Fibroblast of mammary gland (primary cell): ENCODE measurements at regions not wholly inside any gene's neighbourhood (a gene's known extent, or its start where the extent isn't known, plus 50 kb on each side); places are given as distances from the start of the nearest gene placed in this dataset.

Experiments
- DNase-seq: peaks from one replicate; pipeline ENCODE4 v3.0.0-alpha.2; 2010; ENCODE audit warnings: low read depth
- H3K4me3 ChIP-seq: 2 replicates; pipeline ENCODE4 v1.5.1; 2011; ENCODE audit warnings: low read depth, mild to moderate bottlenecking, low read length, moderate library complexity; ENCODE audit not compliant: control insufficient read depth
- TF ChIP-seq, protein P1 (sequence below): conservative IDR thresholded peaks from 2 replicates; pipeline ENCODE4 v1.5.1; 2011; ENCODE audit warnings: low read depth, low read length, inconsistent platforms; ENCODE audit not compliant: control insufficient read depth, insufficient read depth

DNA sequence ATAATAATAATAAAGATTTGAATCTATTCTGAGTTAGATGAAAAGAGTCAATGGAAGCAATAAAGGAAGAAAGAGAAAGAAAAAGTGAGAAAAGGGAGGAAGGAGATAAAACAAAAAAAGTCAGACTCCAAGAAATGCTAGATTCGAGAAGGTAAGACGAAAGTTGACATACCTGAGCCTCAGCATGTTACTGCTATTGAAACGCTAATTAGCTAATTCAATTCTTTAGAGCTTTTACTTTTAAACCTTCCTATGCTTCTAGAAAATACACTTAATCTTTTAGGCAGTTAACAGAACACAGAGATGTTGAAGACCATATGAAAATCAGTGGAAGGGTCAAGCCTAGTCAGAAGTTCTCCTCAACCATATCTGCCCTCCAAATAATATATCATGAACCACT is 337.2 kb upstream of the ROBO2 start:
- no peak overlapping the region for H3K4me3 ChIP-seq
- TF ChIP-seq, protein P1, sequence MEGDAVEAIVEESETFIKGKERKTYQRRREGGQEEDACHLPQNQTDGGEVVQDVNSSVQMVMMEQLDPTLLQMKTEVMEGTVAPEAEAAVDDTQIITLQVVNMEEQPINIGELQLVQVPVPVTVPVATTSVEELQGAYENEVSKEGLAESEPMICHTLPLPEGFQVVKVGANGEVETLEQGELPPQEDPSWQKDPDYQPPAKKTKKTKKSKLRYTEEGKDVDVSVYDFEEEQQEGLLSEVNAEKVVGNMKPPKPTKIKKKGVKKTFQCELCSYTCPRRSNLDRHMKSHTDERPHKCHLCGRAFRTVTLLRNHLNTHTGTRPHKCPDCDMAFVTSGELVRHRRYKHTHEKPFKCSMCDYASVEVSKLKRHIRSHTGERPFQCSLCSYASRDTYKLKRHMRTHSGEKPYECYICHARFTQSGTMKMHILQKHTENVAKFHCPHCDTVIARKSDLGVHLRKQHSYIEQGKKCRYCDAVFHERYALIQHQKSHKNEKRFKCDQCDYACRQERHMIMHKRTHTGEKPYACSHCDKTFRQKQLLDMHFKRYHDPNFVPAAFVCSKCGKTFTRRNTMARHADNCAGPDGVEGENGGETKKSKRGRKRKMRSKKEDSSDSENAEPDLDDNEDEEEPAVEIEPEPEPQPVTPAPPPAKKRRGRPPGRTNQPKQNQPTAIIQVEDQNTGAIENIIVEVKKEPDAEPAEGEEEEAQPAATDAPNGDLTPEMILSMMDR, result no peak
- no peak for DNase-seq

DNA sequence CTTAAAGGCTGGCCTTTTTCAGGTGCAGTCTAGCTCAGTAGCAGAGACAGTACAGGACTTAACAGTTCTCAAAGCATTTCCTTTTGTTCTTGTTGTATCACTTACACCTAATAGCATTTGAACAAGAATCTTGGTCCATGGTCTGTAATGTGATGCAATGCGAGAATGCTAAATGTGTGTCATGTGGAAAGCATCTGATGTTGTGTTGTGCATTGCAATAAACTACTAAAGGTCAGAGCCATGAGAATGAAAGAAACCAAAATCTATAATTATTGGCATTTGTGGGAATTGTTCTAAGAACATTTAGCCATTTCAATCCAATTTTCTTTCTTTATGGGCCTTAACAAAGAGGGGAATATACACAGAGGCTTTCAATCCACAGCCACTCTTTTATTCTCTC is 324.5 kb upstream of the ROBO2 start:
- no peak overlapping the region for H3K4me3 ChIP-seq
- TF ChIP-seq, protein P1, result no peak
- DNase-seq, result no peak

DNA sequence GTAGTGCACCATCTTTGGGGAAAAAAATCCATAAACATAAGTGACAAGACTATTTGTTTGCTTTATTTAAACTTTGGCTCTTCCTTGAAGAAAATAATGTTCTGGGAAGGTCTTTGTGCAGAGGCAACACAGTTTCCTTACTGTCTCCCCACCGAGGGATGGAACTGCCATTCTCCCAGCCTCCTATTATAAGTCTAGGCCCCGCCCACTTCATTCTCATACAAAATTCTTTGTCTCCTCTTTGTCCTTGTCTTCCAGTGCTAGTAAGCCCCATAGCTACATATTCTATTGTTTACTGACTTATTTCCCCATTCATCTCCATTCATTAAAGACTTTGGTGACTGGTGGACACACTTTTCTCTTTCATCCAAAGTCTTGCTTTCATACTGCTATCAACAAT is 316.5 kb upstream of the ROBO2 start:
- TF ChIP-seq, protein P1, result no peak
- no peak for DNase-seq
- H3K4me3 ChIP-seq, result no peak overlapping the region

DNA sequence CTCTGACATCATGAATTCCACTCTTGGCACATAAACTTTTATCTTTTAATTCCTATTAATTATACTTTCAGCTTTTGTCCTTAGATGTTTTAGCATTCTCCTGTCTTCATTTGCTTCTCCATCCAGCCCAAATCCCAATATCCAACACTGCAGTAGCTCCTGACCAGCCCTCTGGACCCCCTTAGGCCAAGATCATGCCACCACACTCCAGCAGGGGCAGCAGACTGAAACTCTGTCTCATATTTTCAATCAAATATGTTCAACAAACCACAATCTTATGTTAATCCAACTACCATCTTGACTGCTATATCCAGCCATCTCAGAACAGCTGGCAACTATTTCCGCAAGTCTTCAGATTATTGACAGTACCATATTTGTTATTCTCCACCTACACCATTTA is 315.8 kb upstream of the ROBO2 start:
- H3K4me3 ChIP-seq, result no peak overlapping the region
- no peak for DNase-seq
- TF ChIP-seq, protein P1, result no peak

DNA sequence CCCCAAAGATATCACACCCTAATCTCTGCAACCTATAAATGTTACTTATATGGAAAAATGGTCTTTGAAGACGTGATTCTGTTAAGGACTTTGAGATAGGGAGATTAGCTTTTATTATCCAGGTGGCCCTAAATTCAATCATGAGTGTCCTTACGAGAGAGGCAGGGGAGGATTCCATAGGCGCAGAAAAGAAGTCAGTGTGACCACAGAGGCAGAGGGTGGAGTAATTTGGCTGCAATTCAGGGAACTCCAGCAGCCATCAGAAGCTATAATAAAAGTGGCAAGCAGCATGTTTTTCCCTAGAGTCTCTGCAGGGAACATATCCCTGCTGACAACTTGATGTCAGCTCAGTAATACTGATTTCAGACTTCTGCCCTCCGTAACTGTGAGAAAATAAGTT is 315.2 kb upstream of the ROBO2 start:
- no peak overlapping the region for H3K4me3 ChIP-seq
- TF ChIP-seq, protein P1, result no peak
- no peak for DNase-seq

DNA sequence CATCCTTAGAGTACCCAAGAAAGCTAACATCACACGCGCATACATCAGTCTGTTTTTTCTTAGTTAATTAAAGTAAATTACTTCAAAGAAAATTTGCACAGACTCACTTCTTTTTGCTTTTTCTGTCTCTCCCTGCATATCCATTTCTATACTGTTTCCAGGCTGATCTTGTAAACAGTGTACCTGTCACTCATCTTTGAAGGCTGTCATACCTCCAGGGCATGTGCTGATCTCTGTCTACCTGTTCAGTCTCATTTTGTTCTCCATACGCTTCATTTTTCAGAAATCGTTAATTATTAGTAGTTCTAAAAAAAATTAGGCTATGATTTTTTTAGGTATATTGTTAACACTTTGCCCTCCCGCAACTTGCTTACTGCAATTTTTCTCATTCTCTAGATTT is 313.9 kb upstream of the ROBO2 start:
- H3K4me3 ChIP-seq, result no peak overlapping the region
- no peak for DNase-seq
- TF ChIP-seq, protein P1, result no peak

DNA sequence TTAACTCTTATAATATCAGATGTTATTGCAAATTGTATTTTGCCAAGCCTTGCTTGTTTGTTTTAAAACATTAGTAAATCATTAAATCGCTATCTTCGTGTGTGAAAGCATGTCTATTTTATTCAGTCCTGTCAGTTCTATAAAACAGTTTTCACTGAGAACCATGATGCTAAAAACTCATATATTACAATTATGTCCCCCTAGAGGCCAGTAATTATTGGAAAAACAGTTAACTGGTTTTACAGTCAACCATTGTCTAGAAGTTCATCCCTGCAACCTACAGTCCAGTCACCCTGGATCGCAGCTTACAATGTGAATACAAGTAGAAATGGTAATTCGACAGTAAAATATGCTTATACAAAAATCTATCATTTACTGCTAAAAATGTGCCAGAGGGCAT is 311.5 kb upstream of the ROBO2 start:
- TF ChIP-seq, protein P1, result no peak
- DNase-seq, result no peak
- no peak overlapping the region for H3K4me3 ChIP-seq
